B cell (primary cell): ENCODE measurements at regions not wholly inside any gene's neighbourhood (a gene's known extent, or its start where the extent isn't known, plus 50 kb on each side); places are given as distances from the start of the nearest gene placed in this dataset.

Experiments used
- EZH2 ChIP-seq: IDR thresholded peaks from 2 replicates; pipeline ENCODE4 v1.6.1; 2012; ENCODE audit warnings: borderline replicate concordance, low read depth, mild to moderate bottlenecking, moderate library complexity, low read length; ENCODE audit not compliant: insufficient read depth, poor library complexity, severe bottlenecking
- TF ChIP-seq, protein P1 (sequence below): fragments of 200-600 bp; IDR thresholded peaks from one replicate; pipeline ENCODE4 v1.8.0; 2022; ENCODE audit warnings: antibody characterized with exemption, mild to moderate bottlenecking

DNA sequence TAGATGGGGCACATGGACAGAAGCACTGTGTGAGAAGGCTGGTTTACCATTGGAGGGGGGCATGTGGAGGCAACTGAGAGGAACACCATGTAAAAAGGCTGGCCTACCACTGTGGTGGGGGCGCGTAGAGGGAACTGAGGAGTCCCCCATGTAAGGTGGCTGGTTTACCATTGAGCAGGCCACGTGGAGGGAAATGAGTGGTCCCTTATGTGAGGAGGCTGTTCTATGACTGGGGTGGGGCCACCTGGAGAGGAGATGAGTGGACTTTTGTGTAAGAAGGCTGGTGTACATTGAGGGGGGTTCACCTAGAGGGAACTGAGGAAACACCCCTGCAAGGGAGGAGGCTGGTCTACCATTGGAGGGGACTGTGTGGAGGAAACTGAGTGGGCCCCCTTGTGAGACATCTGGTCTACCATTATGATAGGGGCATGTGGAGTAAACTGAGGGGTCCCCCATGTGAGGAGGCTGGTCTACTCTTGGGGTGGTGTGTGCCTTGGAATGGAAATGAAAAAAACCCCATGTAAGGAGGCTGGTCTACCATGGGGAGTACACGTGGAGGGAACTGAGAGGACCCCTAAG, 156.9 kb downstream of the FBLN2 start:
- TF ChIP-seq, protein P1, sequence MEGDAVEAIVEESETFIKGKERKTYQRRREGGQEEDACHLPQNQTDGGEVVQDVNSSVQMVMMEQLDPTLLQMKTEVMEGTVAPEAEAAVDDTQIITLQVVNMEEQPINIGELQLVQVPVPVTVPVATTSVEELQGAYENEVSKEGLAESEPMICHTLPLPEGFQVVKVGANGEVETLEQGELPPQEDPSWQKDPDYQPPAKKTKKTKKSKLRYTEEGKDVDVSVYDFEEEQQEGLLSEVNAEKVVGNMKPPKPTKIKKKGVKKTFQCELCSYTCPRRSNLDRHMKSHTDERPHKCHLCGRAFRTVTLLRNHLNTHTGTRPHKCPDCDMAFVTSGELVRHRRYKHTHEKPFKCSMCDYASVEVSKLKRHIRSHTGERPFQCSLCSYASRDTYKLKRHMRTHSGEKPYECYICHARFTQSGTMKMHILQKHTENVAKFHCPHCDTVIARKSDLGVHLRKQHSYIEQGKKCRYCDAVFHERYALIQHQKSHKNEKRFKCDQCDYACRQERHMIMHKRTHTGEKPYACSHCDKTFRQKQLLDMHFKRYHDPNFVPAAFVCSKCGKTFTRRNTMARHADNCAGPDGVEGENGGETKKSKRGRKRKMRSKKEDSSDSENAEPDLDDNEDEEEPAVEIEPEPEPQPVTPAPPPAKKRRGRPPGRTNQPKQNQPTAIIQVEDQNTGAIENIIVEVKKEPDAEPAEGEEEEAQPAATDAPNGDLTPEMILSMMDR: no peak
- TF ChIP-seq EZH2: no peak
